ENCODE measurements at regions not wholly inside any gene's neighbourhood (a gene's known extent, or its start where the extent isn't known, plus 50 kb on each side); places are given as distances from the start of the nearest gene placed in this dataset.

- POLR2A ChIA-PET: no interaction called here
- H3K4me3 Mint-ChIP-seq: no peak overlapping the region
- H3K27me3 ChIP-seq (ENCODE audit: control insufficient read depth in 1 of 2, insufficient read depth in 2 of 2, low read length in 2 of 2): no peaks in the 10 kb centered on the region
- peaks cover 6% of the 10 kb centered on the region for H3K9me3 Mint-ChIP-seq
- intact Hi-C loops (cut with DNase I, micrococcal nuclease): no loop called here
- H3K4me3 ChIP-seq (ENCODE audit: low read length): no peak overlapping the region
- no peak overlapping the region for H3K27ac Mint-ChIP-seq
- H3K36me3 Mint-ChIP-seq (ENCODE audit: low read depth): no peaks in the 10 kb centered on the region
- no peaks in the 10 kb centered on the region for H3K4me1 ChIP-seq (ENCODE audit: insufficient read depth, low read length)
- peaks cover 0 to 7% of the 10 kb centered on the region in 2 experiments for H3K9me3 ChIP-seq (ENCODE audit: control insufficient read depth in 1 of 2, insufficient read depth in 1 of 2, low read length in 2 of 2)
- no peaks in the 10 kb centered on the region for H3K36me3 ChIP-seq (ENCODE audit: insufficient read depth, low read length)
- TF ChIP-seq CTCF (IDR thresholded peaks at IDR 0.05): no peak
- H3K27ac ChIP-seq (ENCODE audit: low read depth in 1 of 2, low read length in 2 of 2): no peak overlapping the region
- no peak for DNase-seq
- no peak for ATAC-seq (ENCODE audit: poor library complexity)
- H3K4me1 Mint-ChIP-seq (ENCODE audit: low read depth): no peaks in the 10 kb centered on the region
- CTCF ChIA-PET: no interaction called here
- H3K27me3 Mint-ChIP-seq: no peaks in the 10 kb centered on the region
Observed at GRCh38 chr5:44632344-44632743, 176.4 kb upstream of the MRPS30 start.

GRCh38 chr5:44626846-44627245 is 181.9 kb upstream of the MRPS30 start:
- ATAC-seq (ENCODE audit: poor library complexity): no peak
- Mint-ChIP-seq H3K4me3 (no peak overlapping the region), H3K4me1 (ENCODE audit: low read depth) (no peaks in the 10 kb centered on the region), H3K27me3 (no peaks in the 10 kb centered on the region), H3K27ac (no peak overlapping the region), H3K9me3 (peaks cover 5% of the 10 kb centered on the region), H3K36me3 (ENCODE audit: low read depth) (no peaks in the 10 kb centered on the region)
- Histone ChIP-seq H3K4me1 (ENCODE audit: insufficient read depth, low read length) (no peaks in the 10 kb centered on the region), H3K27ac (ENCODE audit: low read depth in 1 of 2, low read length in 2 of 2) (no peak overlapping the region), H3K27me3 (ENCODE audit: control insufficient read depth in 1 of 2, insufficient read depth in 2 of 2, low read length in 2 of 2) (no peaks in the 10 kb centered on the region), H3K9me3 (ENCODE audit: control insufficient read depth in 1 of 2, insufficient read depth in 1 of 2, low read length in 2 of 2) (no peaks in the 10 kb centered on the region), H3K36me3 (ENCODE audit: insufficient read depth, low read length) (no peaks in the 10 kb centered on the region), H3K4me3 (ENCODE audit: low read length) (no peak overlapping the region)
- TF ChIP-seq CTCF (IDR thresholded peaks at IDR 0.05): no peak
- CTCF ChIA-PET: no interaction called here
- intact Hi-C loops (cut with DNase I, micrococcal nuclease): no loop called here
- DNase-seq: no peak
- POLR2A ChIA-PET: no interaction called here

- Histone ChIP-seq H3K9me3 (ENCODE audit: control insufficient read depth in 1 of 2, insufficient read depth in 1 of 2, low read length in 2 of 2) (no peaks in the 10 kb centered on the region), H3K4me3 (ENCODE audit: low read length) (no peak overlapping the region), H3K4me1 (ENCODE audit: insufficient read depth, low read length) (no peaks in the 10 kb centered on the region), H3K36me3 (ENCODE audit: insufficient read depth, low read length) (no peaks in the 10 kb centered on the region), H3K27me3 (ENCODE audit: control insufficient read depth in 1 of 2, insufficient read depth in 2 of 2, low read length in 2 of 2) (no peaks in the 10 kb centered on the region), H3K27ac (ENCODE audit: low read depth in 1 of 2, low read length in 2 of 2) (no peak overlapping the region)
- ChIA-PET CTCF (no interaction called here), POLR2A (no interaction called here)
- intact Hi-C loops (cut with DNase I, micrococcal nuclease): no loop called here
- H3K9me3 Mint-ChIP-seq: peaks cover 5% of the 10 kb centered on the region
- no peak for TF ChIP-seq CTCF (IDR thresholded peaks at IDR 0.05)
- ATAC-seq (ENCODE audit: poor library complexity) (no peak), DNase-seq (no peak)
- no peaks in the 10 kb centered on the region for H3K4me1 Mint-ChIP-seq (ENCODE audit: low read depth)
- H3K4me3 Mint-ChIP-seq: no peak overlapping the region
- H3K27ac Mint-ChIP-seq: no peak overlapping the region
- H3K36me3 Mint-ChIP-seq (ENCODE audit: low read depth): no peaks in the 10 kb centered on the region
- no peaks in the 10 kb centered on the region for H3K27me3 Mint-ChIP-seq
Observed at GRCh38 chr5:44622331-44622730, 186.4 kb upstream of the MRPS30 start.

All from CD4-positive, alpha-beta T cell (primary cell).